AG20443 (cell line): ENCODE measurements at regions not wholly inside any gene's neighbourhood (a gene's known extent, or its start where the extent isn't known, plus 50 kb on each side); places are given as distances from the start of the nearest gene placed in this dataset.
"Not testable (repeated sequence)": the region's sequence is repeated elsewhere in the genome, so short reads cannot be mapped to it uniquely, and the experiment has no call there.

Experiments used
- DNase-seq: peaks from one replicate; pipeline ENCODE4 v3.0.0; 2012; ENCODE audit warnings: low spot score, mixed read lengths

GRCh38 chr2:111668274-111668616 is 215.7 kb downstream of the ANAPC1 start:
- DNase-seq = no peak

GRCh38 chr2:111668741-111669140 is 215.3 kb downstream of the ANAPC1 start:
- DNase-seq = no peak

GRCh38 chr2:111669928-111670695 is 213.9 kb downstream of the ANAPC1 start:
- DNase-seq = no peak

DNA sequence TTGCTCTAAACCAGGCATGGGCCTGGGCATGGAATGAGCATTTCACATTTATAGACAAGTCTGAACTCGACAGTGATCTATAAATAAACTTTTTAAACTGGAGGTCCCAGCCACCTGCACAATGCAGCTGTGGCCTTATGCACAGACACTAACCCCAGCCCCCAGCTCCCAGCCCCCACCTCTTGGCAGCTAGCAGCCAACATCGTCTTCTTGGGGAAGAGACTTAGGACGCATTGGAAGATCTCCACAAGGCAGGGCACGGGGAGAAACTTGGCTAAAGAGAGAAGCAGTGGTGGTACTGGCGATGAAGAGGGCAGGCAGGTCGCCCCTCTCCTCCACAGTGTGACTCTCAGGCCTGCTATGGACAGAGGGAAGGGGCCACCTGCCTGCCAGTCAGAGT is 213.2 kb downstream of the ANAPC1 start:
- DNase-seq = no peak

DNA sequence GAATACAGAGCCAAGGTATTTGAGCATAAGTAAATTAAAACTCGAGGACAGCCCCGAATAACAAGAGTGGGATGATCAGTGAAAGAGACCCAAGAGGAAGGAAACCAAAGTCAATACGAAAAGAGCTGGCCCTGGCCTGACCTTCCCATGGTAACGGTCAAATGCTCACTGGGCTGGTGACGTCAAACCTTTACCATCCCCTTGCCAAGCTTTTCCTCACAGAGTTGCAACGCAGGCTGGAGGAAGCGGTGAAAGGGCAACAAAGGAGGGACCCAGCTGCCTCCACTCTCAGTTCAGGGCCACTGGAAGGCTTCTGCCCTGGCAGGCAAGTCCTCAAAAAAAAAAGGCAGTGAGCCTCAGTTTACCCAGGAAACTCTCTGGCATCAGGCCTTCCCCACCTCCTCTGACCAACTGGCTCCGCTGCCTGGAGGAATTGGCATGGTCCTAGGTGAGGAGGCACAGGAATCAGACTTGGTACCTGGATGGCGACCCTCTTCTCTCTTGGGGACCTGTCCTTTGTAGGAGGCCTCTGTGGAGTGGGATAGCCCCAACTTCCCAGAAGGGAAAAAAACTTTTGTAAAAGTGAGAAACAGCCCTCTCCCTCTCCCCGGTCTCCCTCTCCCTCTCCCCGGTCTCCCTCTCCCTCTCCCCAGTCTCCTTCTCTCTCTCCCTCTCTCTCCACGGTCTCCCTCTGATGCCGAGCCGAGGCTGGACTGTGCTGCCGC is 212.4 kb downstream of the ANAPC1 start:
- peak; percentile 29 for DNase-seq

- not testable (repeated sequence) for DNase-seq
Observed at GRCh38 chr2:111672641-111673040, 211.4 kb downstream of the ANAPC1 start.

DNA sequence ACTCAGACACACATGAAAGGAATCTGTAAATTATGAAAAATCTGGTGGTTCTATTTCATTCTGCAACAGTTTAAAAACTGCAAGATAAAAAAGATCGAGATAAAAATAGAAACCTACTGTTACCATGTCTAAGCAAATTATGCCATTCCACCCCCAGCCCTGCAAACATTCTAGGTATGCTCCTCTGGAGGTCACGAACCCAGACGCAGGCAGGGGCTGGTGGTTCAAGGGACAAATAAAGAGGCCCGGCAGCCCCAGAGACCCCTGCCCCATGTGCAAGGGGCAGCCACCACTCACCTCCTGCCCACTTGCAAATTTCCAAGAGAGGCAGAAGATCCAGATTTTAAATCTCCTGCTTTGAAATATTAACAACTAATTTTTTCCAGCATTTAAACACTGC is 210.5 kb downstream of the ANAPC1 start:
- no peak for DNase-seq

DNA sequence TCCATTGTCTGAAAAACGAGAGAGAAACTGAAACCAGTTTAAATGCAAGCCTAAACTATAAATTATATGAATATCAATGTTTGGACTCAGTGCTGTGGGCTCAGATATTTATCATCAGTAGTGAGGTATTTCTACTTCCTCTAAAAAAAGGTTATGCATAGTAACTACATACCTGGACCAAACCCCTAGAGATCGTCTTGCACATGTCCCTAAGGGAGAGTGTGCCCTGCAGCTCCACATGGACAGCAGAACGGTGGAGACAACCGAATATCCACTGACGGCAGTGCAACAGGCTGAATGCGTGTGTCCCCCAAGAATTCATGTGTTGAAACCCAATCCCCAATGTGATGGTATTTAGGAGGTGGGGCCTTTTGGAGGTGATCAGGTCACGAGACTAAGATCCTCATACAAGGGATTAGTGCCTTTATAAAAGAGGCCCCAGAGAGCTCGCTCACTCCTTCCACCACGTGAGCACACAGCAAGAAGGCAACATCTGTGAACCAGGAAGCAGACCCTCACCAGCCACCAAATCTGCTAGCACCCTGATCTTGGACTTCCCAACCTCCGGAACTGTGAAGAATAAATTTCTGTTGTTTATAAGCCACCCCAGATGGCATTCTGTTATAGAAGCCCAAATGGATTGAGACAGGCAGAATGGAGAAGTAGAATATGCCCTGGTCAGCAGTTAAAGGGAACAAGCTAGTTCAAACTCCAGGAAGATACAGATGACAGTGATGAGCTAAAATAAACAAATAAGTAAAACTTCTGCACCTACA is 208.4 kb downstream of the ANAPC1 start:
- no peak for DNase-seq

DNA sequence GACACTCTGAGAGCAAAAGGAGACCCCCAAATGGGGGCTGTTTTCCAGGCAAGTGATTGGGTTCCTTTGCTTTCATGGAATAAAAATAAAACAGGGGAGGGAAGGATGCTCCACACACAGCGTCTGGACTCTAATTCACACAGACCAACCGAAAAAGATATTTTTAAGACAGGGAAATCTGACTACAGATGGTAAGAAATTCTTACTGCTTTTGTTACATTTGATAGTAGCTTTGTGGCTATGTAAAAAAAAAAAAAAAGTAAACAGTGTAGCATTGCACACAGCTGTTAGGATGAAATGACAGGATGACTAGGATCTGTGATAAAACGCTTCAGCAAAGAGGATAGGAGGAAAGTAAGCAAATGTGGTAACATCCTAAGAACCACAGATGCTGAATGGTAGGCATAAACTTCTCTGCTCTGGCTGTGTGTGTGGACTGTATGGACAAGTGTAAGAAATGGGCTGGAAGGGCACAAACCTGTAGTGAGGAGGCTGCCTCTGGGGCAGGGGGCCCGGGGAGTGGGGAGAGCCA is 207.6 kb downstream of the ANAPC1 start:
- DNase-seq = no peak

- no peak for DNase-seq
Observed at GRCh38 chr2:111678161-111678560, 205.8 kb downstream of the ANAPC1 start.

DNA sequence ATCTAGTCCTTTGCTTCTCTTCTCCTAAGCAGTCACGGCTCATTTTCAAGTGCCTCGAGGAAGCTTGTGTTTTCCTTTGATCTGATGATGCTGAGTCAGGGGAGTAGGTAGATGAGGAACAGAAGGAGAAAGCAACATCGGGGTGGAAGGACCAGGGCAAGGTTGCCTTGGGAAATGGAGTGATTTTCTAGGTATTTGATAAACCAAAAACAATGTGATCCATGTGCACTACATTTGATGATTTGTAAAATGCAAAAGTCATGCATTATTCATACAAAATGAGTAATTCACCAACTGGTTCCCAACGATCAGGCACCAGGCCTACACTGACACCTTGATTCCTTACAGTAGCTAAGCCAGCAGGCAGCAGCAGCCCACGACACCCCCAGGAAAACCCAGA is 205.3 kb downstream of the ANAPC1 start:
- no peak for DNase-seq

DNA sequence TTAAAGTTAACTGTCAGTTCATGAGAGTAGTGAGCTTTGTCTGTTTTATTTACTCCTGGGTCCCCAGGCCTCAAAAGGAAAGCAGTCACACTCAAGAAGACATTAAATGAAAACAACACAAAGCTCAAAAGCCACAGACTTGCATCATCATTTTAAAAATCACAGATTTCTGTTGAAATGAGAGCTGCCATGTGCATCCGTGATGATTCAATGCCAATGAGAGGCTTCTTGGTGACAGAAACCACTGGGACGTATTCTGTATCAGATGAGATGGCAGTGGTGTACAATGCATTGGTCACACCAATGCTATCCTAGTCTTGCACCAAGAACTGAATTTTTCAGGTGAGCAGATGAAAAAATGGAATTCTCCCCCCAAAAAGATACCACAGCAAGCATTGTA is 204.8 kb downstream of the ANAPC1 start:
- no peak for DNase-seq

DNA sequence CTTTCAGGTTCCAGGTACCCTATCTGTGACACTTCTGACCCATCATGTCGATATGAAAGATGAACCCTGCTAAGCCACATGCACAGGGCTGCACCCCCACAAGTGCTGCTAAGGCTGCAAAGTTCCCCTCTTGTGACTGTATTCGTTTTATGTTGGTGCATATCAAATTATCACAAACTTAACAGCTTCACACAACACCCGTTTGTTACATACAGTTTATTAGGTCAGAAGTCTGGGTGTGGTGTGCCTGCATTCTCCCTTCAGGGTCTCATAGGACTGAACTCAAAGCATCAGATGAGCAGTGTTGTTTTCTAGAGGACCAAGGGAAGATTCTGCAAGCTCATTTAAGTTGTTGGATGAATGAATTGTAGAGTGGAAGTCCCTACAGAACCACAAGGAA is 199.4 kb downstream of the ANAPC1 start:
- DNase-seq = no peak

DNA sequence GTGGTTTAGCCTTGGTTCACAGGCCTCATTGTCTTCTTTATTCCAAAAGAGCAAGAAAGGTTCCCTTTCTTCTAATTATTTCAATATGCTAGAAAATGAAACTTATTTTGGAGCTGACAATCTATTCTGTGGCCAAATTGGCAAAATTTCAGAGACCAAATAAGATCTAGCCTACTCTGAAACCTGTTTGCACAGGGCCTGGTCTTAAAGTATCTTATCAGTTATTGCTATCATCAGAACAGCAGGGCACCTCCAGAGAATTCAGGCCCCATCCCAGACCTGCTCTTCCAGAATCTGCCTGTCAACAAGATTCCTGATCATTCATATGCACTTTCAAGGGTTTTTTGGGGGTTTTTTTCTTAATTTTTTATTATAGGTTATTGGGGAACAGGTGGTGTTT is 198.7 kb downstream of the ANAPC1 start:
- no peak for DNase-seq

DNA sequence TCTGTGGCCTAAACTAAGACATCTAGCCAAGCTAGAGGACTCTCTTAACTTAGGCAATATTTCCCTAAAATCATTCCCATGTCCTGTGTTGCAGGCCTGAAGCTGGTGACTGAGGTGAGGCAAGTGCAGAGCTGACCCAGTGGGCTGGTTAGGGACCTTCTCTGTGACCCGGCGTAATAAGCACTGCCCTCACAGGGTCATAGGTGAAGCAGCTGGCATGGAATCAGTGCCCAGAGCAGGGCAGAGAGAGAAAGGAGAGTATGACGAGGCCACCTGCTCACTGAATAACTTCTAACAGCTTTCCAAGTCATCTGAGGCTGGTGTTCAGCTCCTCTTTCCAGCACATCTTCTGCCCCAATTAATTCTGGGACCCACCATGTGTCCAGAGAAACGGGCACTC is 197.0 kb downstream of the ANAPC1 start:
- no peak for DNase-seq

- no peak for DNase-seq
Observed at GRCh38 chr2:111687911-111688310, 196.1 kb downstream of the ANAPC1 start.

- no peak for DNase-seq
Observed at GRCh38 chr2:111688482-111688881, 195.5 kb downstream of the ANAPC1 start.

DNA sequence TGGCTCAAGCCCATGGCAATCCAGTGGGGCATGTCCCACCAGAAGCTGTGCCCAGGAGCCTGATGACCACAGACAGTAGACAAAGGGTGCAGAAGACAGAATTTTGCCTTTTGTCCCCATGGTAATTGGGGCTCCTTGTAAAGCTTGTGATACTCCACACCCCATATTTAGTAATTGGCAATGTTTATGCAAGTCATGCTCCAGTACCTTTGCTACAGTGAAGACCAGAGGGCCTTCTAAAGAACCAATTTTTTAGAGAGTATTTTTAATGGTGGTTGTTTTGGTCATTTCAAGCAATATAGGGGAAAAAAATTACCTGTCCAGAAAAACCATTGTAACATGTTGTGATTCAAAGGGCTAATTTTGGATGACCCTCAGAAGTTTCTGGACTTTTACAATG is 194.8 kb downstream of the ANAPC1 start:
- no peak for DNase-seq

DNA sequence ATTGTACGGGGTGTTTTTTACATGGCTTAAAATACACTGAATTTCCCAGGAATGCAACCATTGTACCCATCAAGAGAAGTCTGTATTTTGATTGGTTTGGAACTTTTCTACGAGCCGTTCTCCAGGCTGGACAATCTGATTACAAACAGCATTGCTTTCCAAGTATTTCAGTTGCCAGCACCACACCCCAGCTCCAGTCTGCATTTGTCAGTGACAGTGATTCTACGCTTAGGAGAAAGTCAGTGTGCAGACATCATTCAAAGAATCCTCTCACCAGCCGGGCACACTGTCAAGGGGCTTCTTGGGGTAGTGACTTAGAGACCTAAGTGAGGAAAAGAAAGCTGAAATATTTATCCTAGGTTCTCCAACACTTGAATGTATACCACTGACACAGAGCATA is 194.1 kb downstream of the ANAPC1 start:
- no peak for DNase-seq

DNA sequence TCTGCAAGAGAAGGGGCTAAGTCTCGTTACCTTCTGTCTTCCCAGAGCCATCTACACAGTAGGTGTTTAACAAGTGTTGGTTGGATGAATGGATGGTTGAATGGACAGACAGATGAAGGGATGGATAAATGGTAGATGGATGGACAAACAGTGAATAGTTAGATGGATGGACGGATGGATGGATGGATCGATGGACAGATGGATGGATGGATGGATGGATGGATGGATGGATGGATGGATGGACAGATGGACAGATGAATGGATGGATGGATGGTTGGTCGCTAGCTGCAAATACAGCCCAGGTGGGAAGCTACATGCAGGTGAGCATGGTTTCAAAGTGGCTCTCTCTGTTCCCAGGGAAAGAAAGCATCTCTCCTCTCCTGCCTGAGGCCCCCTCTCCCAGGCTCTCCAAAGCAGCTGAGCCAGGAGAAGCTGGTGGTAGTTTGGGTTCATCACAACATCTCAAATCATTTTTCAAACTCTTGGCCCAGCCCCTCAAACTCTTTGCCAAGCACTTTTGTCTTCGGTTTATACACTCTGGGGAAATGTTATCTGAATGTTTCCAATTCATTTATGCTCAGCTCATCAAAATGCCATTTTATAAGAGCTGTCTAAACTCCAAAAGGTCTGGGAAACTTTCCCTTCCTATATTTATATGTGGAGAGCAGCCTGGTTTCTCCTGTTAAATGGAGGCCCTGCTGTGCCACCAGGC is 192.7 kb downstream of the ANAPC1 start:
- no peak for DNase-seq

- DNase-seq = no peak
Observed at GRCh38 chr2:111692311-111692710, 191.7 kb downstream of the ANAPC1 start.

GRCh38 chr2:111694700-111695101 is 189.3 kb downstream of the ANAPC1 start:
- DNase-seq = peak; percentile 74
